Kidney (tissue), 13 donors: ENCODE measurements at regions not wholly inside any gene's neighbourhood (a gene's known extent, or its start where the extent isn't known, plus 50 kb on each side); places are given as distances from the start of the nearest gene placed in this dataset.

ENCODE experiments used
- DNase-seq, 5 donors: peaks; one replicate each; pipeline ENCODE4 v3.0.0-alpha.2; 2013 to 2020
- FAIRE-seq: peaks from 2 replicates; lab custom pipeline; 2012; peaks lifted over from hg19 to GRCh38; lab: Jason Lieb, UNC
- H3K27ac ChIP-seq, 2 donors: one replicate each; pipeline ENCODE4 v1.7.0; 2013; ENCODE audit warnings: low read depth in 2 of 2, low read length in 2 of 2, inconsistent platforms in 1 of 2
- H3K27me3 ChIP-seq: one replicate; pipeline ENCODE4 v1.7.1; 2013; ENCODE audit warnings: low read length, inconsistent platforms; ENCODE audit not compliant: control insufficient read depth, insufficient read depth
- H3K36me3 ChIP-seq, 3 donors: one replicate each; pipeline versions ENCODE4 v1.7.0 to v1.7.1; 2013; ENCODE audit warnings: low read length in 3 of 3, control low read depth in 1 of 3, inconsistent platforms in 1 of 3; ENCODE audit not compliant: insufficient read depth in 3 of 3, control insufficient read depth in 2 of 3
- H3K4me1 ChIP-seq, 3 donors: one replicate each; pipeline versions ENCODE4 v1.7.0 to v1.7.1; 2013; ENCODE audit warnings: low read length in 3 of 3, inconsistent platforms in 1 of 3, low read depth in 1 of 3; ENCODE audit not compliant: control insufficient read depth in 2 of 3, insufficient read depth in 2 of 3
- H3K4me3 ChIP-seq, 3 donors: one replicate each; pipeline versions ENCODE4 v1.7.0 to v1.8.1; 2013; ENCODE audit warnings: low read length in 3 of 3, control low read depth in 1 of 3, inconsistent platforms in 1 of 3
- H3K9ac ChIP-seq, 3 donors: one replicate each; pipeline versions ENCODE4 v1.7.0 to v1.7.1; 2013; ENCODE audit warnings: low read length in 3 of 3, control low read depth in 1 of 3, inconsistent platforms in 1 of 3
- H3K9me3 ChIP-seq, 3 donors: one replicate each; pipeline versions ENCODE4 v1.7.0 to v1.7.1; 2013; ENCODE audit warnings: low read length in 3 of 3, control low read depth in 1 of 3, inconsistent platforms in 1 of 3; ENCODE audit not compliant: control insufficient read depth in 2 of 3, insufficient read depth in 1 of 3
- intact Hi-C: fragments of 100-400 bp; cut with DNase I; formaldehyde crosslinking; loops from one replicate; pipeline ENCODE4 v1.11.1; 2022
- TF ChIP-seq, protein P1 (sequence below): IDR thresholded peaks from 3 replicates; pipeline ENCODE4 v1.5.1; 2012; ENCODE audit warnings: mild to moderate bottlenecking, moderate library complexity, borderline replicate concordance; ENCODE audit not compliant: insufficient read depth; ENCODE audit errors: extremely low read depth
- donor health status: control.
- donor health status: control.
- donor health status: control.
- donor health status: control.
- donor health status: control.
- donor health status: DM: yes; HTN: yes; CAD: no.
- donor health status: Normal renal cell carcinoma (clear cell type).

DNA sequence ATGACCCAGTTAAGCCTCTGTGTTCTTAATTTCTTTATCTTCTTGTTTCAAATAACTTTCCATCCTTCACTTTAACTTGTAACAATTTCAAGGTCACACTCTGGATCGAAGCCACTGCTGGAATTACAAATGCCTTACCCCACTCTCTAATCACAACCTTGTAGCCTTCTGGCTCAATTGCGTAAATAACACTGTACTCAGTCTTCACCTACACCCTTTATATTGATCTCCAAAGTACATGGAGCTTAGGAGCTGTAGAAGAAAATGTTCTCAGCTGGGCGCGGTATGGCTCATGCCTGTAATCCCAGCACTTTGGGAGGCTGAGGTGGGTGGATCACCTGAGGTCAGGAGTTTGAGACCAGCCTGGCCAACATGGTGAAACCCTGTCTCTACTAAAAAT is 164.3 kb upstream of the NPSR1 start:
- Histone ChIP-seq H3K36me3 (no peaks in the 10 kb centered on the region), H3K27ac (no peak overlapping the region), H3K4me3 (no peak overlapping the region), H3K4me1 (no peaks in the 10 kb centered on the region), H3K9ac (no peak overlapping the region), H3K9me3 (no peaks in the 10 kb centered on the region), H3K27me3 (no peaks in the 10 kb centered on the region)
- TF ChIP-seq, protein P1, sequence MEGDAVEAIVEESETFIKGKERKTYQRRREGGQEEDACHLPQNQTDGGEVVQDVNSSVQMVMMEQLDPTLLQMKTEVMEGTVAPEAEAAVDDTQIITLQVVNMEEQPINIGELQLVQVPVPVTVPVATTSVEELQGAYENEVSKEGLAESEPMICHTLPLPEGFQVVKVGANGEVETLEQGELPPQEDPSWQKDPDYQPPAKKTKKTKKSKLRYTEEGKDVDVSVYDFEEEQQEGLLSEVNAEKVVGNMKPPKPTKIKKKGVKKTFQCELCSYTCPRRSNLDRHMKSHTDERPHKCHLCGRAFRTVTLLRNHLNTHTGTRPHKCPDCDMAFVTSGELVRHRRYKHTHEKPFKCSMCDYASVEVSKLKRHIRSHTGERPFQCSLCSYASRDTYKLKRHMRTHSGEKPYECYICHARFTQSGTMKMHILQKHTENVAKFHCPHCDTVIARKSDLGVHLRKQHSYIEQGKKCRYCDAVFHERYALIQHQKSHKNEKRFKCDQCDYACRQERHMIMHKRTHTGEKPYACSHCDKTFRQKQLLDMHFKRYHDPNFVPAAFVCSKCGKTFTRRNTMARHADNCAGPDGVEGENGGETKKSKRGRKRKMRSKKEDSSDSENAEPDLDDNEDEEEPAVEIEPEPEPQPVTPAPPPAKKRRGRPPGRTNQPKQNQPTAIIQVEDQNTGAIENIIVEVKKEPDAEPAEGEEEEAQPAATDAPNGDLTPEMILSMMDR: no peak
- FAIRE-seq (no peak), DNase-seq (no peak)
- intact Hi-C loops: no loop called here

DNA sequence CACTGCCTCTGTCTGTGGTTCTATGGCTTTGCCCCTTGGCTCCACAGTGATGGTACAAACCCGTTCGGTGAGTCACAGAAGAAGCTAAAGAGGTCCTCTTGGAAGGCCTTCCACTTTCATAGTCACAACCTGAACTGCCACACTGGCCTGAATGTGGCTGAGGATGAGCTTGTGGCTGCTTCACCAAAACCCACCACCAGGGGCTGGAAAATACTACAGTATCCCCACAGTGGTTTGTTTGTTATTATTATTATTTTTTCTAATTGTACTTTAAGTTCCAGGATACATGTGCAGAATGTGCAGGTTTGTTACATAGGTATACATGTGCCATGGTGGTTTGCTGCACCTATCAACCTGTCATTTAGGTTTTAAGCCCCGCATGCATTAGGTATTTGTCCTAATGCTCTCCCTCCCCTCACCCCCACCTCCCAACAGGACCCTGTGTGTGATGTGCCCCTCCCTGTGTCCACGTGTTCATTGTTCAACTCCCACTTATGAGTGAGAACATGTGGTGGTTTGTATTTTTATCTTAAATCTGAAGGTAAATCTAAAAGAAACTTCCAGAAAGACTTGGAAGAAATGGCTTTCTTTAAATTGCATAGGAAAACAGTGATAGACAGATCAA is 160.8 kb upstream of the NPSR1 start:
- H3K9ac ChIP-seq: no peak overlapping the region
- TF ChIP-seq, protein P1: no peak
- no peaks in the 10 kb centered on the region for H3K27me3 ChIP-seq
- H3K27ac ChIP-seq: no peak overlapping the region
- no peaks in the 10 kb centered on the region for H3K36me3 ChIP-seq
- no peaks in the 10 kb centered on the region for H3K9me3 ChIP-seq
- intact Hi-C loops: no loop called here
- no peak overlapping the region for H3K4me3 ChIP-seq
- no peaks in the 10 kb centered on the region for H3K4me1 ChIP-seq
- no peak for FAIRE-seq
- no peak for DNase-seq

DNA sequence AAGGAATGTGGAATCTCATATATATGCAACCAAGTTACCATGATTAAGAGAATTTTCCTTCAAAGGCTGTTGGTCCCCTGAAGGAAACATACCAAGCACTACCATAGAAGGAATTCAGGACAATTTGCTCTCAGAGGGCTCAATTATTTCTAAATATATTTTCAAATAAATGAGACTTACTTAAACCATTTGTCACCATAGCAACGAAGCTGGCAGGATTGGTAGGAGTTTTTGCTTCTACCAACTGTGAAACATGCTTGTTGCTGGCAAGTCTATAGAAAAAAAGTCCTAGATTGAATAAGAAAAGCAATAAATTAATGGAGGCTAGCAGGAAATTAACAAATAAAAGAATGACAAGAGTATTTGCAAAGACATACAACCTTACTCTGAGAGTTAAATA is 156.9 kb upstream of the NPSR1 start:
- no peak overlapping the region for H3K9ac ChIP-seq
- H3K36me3 ChIP-seq: no peaks in the 10 kb centered on the region
- H3K27ac ChIP-seq: no peak overlapping the region
- no peak overlapping the region for H3K4me3 ChIP-seq
- H3K9me3 ChIP-seq: no peaks in the 10 kb centered on the region
- intact Hi-C loops: no loop called here
- TF ChIP-seq, protein P1: no peak
- no peaks in the 10 kb centered on the region for H3K4me1 ChIP-seq
- no peaks in the 10 kb centered on the region for H3K27me3 ChIP-seq
- DNase-seq (no peak), FAIRE-seq (no peak)

DNA sequence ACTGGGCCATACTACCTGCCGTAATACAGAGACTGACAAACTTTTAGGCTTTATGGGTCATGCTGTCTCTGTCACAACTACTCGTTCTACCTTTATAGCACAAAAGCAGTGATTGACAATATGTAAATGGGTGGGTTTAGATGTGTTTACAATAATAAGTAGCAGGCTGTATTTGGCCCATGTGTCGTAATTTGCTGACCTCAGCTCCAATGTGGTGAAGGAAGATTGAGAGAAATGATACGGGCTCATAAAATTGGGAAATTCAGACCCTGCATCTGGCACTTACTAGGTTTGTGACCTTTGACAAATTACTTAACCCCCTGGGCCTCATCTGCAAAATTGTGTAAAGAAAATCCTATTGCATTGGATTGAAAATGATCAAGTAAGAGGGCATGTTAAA is 150.8 kb upstream of the NPSR1 start:
- DNase-seq: no peak
- no peak overlapping the region for H3K4me3 ChIP-seq
- no peaks in the 10 kb centered on the region for H3K36me3 ChIP-seq
- intact Hi-C loops: no loop called here
- no peaks in the 10 kb centered on the region for H3K9me3 ChIP-seq
- FAIRE-seq: no peak
- TF ChIP-seq, protein P1: no peak
- no peak overlapping the region for H3K27ac ChIP-seq
- no peaks in the 10 kb centered on the region for H3K27me3 ChIP-seq
- no peaks in the 10 kb centered on the region for H3K4me1 ChIP-seq
- H3K9ac ChIP-seq: no peak overlapping the region
